Ovary (tissue), 3 donors: ENCODE measurements at regions not wholly inside any gene's neighbourhood (a gene's known extent, or its start where the extent isn't known, plus 50 kb on each side); places are given as distances from the start of the nearest gene placed in this dataset.

Experiments used
- CTCF ChIP-seq, 3 donors: fragments of 450-650 bp in 2 of 3; fragments of 200-600 bp in 1 of 3; IDR thresholded peaks; one replicate each; pipeline versions ENCODE4 v1.5.1 to v1.8.0; 2016 to 2022; ENCODE audit warnings: antibody characterized with exemption in 3 of 3, mild to moderate bottlenecking in 1 of 3
- POLR2A ChIP-seq: fragments of 450-650 bp; IDR thresholded peaks from one replicate; pipeline ENCODE4 v1.6.1; 2017; ENCODE audit warnings: antibody characterized with exemption, mild to moderate bottlenecking, moderate library complexity
- donor health status: DM: no; HTN: no; CAD: no.

GRCh38 chr5:167853421-167853820, 438.0 kb upstream of the WWC1 start:
- TF ChIP-seq CTCF (IDR thresholded peaks at IDR 0.05) (no peak), POLR2A (no peak)
